ENCODE measurements at regions not wholly inside any gene's neighbourhood (a gene's known extent, or its start where the extent isn't known, plus 50 kb on each side); places are given as distances from the start of the nearest gene placed in this dataset.

DNA sequence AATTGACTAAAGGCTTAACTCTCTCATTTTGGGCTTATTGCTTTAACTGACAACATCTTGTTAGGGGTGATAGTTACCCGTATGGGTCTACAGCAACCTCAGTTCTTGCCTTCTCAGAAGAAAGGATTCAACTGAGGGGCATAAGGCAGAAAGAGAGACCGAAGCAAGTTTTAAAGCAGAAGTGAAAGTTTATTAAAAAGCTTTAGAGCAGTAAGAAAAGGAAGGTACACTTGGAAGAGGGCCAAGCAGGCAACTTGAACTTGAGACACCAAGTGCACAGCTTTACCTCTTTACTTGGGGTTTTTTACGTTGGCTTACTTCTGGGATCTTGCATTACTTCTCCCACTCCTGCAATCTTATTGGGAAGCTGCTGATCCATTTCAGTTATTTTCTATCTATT lies 246.9 kb upstream of the PRR20A start:
- CTCF ChIA-PET = no interaction called here
- POLR2A ChIA-PET = no interaction called here

- ChIA-PET CTCF (no interaction called here), POLR2A (no interaction called here)
Measured at GRCh38 chr13:56900549-56901279, 240.0 kb upstream of the PRR20A start.

DNA sequence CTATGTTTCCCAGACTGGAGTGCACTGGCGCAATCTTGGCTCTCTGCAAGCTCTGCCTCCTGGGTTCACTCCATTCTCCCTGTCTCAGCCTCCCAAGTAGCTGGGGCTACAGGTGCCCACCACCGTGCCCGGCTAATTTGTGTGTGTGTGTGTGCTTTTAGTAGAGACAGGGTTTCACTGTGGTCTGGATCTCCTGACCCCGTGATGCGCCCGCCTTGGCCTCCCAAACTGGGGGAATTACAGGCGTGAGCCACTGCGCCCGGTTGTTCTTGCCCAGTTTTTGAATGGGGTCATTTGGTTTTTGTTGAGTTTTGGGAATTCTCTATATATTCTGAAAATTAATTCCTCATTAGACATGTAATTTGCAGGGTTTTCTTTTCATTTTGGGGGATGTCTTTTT lies 238.4 kb upstream of the PRR20A start:
- POLR2A ChIA-PET = no interaction called here

GRCh38 chr13:56903710-56904282 lies 236.9 kb upstream of the PRR20A start:
- CTCF ChIA-PET = no interaction called here
- POLR2A ChIA-PET = no interaction called here

More for the DNA sequence above, 238.4 kb upstream of the PRR20A start:
- CTCF ChIA-PET = no interaction called here

DNA sequence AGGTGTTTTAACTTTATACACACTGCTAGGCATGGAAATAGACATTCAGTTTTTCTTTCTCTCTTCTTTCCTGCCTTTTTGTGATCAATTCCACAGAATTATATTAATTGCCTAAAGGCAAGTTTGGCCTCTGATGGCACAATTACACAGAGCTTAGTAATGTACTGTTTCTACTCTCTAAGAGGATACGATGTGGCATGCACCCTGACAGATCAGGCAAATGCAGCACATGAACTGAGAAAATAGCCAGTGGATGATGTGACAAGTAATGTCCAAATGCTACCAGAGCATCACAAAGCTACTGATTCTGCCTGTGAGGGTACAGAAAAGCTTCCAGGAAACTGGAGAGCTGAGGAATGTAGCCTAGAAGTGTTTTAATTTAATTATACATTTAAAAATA lies 233.8 kb upstream of the PRR20A start:
- POLR2A ChIA-PET = no interaction called here
- CTCF ChIA-PET = no interaction called here

GRCh38 chr13:56907766-56908165 lies 233.0 kb upstream of the PRR20A start:
- CTCF ChIA-PET = no interaction called here
- POLR2A ChIA-PET = no interaction called here

DNA sequence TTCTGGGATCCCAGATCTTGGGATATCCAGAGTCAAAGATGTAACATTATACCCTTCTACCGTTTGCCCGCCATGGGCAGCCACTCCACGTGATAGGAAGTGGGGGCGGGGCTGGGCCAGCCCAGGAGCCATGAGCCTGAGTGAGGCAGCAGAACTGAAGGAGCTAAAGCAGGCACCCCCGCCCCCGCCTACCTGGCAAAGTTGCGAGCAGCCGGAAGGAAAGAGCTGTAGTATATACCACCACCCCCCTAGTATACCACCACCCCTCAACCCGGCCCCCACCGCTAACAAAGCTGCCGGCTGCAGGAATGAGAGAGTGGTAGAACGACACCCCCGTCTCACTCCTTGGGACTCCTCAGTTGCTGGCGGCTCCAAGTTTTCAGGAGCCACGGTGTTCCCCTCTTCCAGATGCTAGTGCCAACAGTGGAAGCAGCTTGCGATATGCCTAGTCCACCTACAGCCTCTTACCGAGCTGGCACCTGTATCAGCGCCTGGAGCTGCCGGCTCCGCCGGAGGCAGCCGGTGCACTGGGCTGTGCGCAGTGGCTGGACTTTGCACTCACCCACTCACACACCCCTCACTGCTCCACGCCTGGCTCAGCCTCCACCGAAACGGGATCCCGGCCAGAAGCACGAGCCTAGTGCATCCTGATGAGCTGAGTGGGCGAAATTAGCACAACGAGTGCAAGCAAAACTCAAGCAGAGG lies 230.7 kb upstream of the PRR20A start:
- CTCF ChIA-PET = no interaction called here

DNA sequence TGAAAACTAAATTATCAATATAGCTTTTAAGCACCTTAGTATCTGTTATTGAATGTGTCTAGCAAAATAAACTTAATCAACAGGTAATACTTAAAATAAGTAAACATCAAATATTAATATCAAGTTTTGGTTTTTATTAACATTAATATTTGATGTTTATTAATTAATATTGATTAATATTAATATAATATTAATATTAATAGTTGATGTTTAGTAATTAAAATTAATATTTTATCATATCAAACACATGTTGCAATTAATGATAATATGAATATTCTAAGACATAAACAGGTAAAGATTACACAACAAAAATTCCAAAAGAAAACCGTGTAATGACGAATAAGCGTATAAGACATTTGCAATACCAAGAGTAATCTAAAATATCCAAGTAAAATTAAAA lies 222.8 kb upstream of the PRR20A start:
- CTCF ChIA-PET = no interaction called here
- POLR2A ChIA-PET = no interaction called here

More for the DNA sequence above, 230.7 kb upstream of the PRR20A start:
- POLR2A ChIA-PET = no interaction called here

- ChIA-PET CTCF (no interaction called here), POLR2A (no interaction called here)
Measured at GRCh38 chr13:56923626-56924140, 217.0 kb upstream of the PRR20A start.

- POLR2A ChIA-PET = no interaction called here
- CTCF ChIA-PET = no interaction called here
Measured at GRCh38 chr13:56924401-56924800, 216.3 kb upstream of the PRR20A start.

- ChIA-PET POLR2A (no interaction called here), CTCF (no interaction called here)
Measured at GRCh38 chr13:56932104-56932503, 208.6 kb upstream of the PRR20A start.

DNA sequence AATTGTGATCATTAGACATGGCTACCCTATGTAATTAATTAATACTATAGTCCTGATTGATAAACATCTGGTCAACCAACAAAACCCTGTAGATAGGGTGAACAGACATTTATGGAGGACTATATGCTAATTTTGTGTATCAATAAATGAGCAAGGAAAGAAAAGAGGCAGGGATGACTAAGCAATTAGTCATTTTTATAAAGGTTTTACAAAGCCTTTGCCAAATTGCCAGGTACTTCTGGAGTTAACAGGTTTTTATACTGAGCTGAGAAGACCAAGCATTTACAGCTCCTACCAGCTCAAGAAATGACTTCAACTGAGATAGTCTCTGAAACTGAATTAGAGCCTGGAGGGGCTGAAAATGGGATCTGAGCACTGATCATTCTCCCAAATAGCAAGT lies 186.8 kb upstream of the PRR20A start:
- ChIA-PET POLR2A (no interaction called here), CTCF (no interaction called here)

DNA sequence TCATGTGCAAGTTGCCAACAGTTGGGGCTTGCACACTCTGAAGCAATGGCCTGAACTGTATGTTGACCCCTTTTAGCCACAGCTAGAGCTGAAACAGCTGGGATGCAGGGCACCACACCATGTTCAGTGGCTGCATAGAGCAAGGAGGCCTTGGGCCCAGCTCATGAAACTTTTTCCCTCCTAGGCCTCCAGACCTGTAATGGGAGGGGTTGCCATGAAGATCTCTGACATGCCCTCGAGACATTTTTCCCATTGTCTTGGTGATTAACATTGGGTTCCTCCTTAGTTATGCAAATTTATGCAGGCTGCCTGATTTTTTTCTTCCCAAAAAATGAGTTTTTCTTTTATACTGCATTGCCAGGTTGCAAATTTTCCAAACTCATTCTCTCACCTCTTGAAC lies 165.1 kb upstream of the PRR20A start:
- ChIA-PET POLR2A (no interaction called here), CTCF (no interaction called here)

DNA sequence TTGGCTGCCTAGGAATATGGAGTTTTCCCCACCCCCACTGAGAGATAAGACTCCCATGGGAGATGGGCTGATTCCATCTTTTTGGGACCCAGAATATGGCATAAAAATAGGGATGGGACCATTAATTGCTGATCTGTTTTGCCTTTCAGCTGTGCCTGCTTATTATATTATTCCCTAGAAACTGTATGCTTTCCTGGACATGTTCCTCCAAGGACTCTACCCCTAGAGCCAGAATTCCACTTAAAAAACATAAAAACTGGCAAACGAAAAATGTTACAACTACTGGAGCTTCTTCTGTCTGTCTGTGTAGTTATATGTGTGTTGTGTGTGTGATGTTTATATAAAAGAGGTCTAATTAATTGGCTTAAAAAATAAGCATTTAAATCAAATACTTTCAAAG lies 159.9 kb upstream of the PRR20A start:
- POLR2A ChIA-PET = no interaction called here

DNA sequence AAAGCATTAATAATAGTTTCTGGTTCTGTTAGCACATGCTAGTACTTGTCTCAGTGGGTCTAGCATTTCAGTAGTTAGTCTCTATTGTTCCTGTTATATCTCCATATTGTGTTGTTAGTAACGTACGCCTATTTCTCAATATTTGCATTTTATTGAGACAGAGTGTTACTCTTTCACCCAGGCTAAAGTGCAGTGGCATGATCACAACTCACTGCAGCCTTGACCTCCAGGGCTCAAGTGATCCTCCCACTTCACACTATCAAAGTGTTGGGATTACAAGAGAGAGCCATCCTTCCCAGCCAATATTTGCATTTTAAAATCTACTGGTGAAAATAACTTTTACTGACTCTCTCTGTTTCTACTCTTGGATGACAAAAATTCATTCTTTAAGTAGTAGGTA lies 154.6 kb upstream of the PRR20A start:
- ChIA-PET CTCF (no interaction called here), POLR2A (no interaction called here)

More for the DNA sequence above, 159.9 kb upstream of the PRR20A start:
- CTCF ChIA-PET = no interaction called here

DNA sequence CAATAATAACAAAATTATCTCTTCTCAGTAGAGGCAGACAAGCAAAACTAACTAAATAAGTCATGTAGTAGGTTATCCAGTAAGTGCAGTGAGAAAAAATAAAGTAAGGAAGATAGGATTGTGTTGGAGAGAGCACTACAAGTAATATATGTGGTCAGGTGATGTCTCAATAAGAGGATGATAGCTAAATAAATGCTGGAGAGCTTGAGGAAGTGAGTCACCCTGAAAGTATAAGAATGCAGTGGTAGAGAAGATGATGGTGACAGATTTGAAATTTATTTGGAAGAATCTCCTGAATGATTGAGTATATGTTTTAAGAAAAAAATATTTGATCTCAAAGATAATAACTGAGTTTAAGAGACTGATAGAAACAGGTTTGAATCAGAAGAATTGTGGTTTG lies 152.2 kb upstream of the PRR20A start:
- POLR2A ChIA-PET = no interaction called here
- CTCF ChIA-PET = no interaction called here

DNA sequence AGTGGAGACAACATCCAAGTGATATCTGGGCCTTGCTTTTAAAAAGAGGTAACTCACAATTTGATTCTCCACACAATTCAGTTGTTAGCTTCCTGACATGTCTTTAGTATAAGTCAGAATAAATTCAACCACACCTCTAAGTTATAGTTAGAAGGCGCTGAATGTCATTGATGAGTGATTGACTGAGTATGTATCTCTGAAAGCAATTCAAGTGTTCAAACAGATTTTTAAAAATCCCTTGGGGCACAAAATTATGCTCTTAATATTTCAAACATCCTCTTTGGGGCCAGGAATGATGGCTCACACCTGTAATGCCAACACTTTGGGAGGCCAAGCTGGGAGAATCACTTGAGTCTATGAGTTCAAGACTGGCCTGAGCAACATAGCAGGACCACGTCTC lies 137.0 kb upstream of the PRR20A start:
- CTCF ChIA-PET = no interaction called here
- POLR2A ChIA-PET = no interaction called here

GRCh38 chr13:57017357-57017756 lies 123.4 kb upstream of the PRR20A start:
- ChIA-PET POLR2A (no interaction called here), CTCF (no interaction called here)

DNA sequence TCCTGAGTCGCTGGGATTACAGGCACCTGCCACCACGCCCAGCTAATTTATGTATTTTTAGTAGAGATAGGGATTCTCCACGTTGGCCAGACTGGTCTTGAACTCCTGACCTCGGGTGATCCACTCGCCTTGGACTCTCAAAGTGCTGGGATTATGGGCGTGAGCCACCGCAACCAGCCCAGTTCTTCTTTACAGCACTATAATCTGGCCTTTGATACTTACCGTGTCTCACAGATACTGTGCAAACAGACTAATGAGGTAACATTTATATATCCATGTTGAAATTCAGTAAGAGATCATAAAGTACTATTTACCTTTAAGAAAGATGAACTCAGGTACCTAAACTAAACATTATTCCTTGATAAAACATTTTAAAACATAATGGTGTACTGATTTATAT lies 121.8 kb upstream of the PRR20A start:
- CTCF ChIA-PET = no interaction called here
- POLR2A ChIA-PET = no interaction called here

DNA sequence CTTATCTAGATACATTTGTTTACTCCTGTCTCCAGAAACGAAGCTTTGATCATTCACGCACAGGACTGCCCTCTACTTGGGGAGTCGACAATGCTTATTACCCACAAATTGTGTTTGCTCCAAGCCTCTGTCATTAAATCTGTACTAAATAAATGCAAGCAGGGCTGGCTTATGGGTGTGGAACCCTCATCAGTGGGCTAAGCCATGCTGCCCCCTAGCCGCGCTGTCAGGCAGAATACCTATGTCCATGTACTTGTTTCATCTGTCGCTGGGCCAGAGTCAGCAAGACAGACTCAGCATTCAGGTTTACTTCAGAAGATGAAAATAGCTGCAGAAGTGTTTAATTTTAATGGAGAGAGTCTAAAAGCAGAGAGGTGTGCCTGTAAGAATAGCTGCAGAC lies 110.0 kb upstream of the PRR20A start:
- ChIA-PET POLR2A (no interaction called here), CTCF (no interaction called here)

DNA sequence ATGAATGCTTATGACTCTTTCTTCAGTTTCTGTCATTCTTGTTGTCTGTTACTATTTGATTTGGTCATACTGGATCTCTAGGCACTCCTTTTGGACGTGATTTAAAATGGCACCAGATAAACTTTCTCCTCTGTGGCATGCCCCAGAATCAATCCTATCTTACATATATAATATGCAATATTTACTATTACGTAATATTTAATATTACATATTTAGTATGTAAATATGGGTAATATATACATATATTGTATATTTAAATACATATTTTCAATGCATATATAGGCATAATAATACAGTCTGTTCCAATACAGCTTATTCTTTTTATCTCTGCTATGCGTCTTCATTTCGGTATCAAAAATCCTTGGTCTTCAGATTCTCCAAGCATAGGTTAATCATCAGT lies 104.4 kb upstream of the PRR20A start:
- ChIA-PET CTCF (no interaction called here), POLR2A (no interaction called here)

DNA sequence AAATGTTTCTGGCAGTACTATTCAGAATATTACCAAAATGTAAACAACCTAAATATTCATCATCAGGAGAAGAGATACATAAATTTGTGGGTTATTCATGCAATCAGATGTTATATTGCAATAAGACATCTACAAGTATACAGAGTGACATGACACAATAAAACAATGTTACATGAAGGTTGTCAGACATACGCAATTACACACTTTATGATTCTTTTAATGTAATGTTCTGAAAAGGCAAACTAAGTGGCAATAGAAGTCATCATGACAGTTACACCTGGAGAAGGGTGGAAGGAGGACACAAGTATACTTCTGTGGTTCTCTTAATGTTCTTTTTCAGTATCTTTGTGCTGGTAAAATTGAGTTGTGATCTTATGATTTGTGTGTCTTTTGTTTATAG lies 95.8 kb upstream of the PRR20A start:
- POLR2A ChIA-PET = no interaction called here
- CTCF ChIA-PET = no interaction called here
